NCI-H2227 treated with DMSO at 0.1 percent for 48 hours (cell line): ENCODE measurements at regions not wholly inside any gene's neighbourhood (a gene's known extent, or its start where the extent isn't known, plus 50 kb on each side); places are given as distances from the start of the nearest gene placed in this dataset.
"Not testable (repeated sequence)": the region's sequence is repeated elsewhere in the genome, so short reads cannot be mapped to it uniquely, and the experiment has no call there.

Experiments used
- DNase-seq: peaks from one replicate; lab custom pipeline; 2025; lab: John Stamatoyannopoulos, UW

- DNase-seq, result not testable (repeated sequence)
Observed at GRCh38 chr22:15772337-15772736, 82.5 kb downstream of the POTEH start.

- not testable (repeated sequence) for DNase-seq
Observed at GRCh38 chr22:15775118-15775517, 85.3 kb downstream of the POTEH start.

- DNase-seq, result peak; percentile 84
Observed at GRCh38 chr22:15775670-15776669, 86.1 kb downstream of the POTEH start.

GRCh38 chr22:15776727-15777126, 86.9 kb downstream of the POTEH start:
- DNase-seq, result not testable (repeated sequence)

GRCh38 chr22:15777150-15777549, 87.3 kb downstream of the POTEH start:
- DNase-seq, result not testable (repeated sequence)

GRCh38 chr22:15777557-15777956, 87.7 kb downstream of the POTEH start:
- DNase-seq, result not testable (repeated sequence)

- DNase-seq, result not testable (repeated sequence)
Observed at GRCh38 chr22:15778366-15778765, 88.5 kb downstream of the POTEH start.

- not testable (repeated sequence) for DNase-seq
Observed at GRCh38 chr22:15781652-15782051, 91.8 kb downstream of the POTEH start.

GRCh38 chr22:15782933-15783332, 93.1 kb downstream of the POTEH start:
- DNase-seq, result not testable (repeated sequence)

- DNase-seq, result not testable (repeated sequence)
Observed at GRCh38 chr22:15784383-15785085, 94.7 kb downstream of the POTEH start.

GRCh38 chr22:15786942-15787733, 97.3 kb downstream of the POTEH start:
- not testable (repeated sequence) for DNase-seq

- DNase-seq, result not testable (repeated sequence)
Observed at GRCh38 chr22:15791557-15791956, 101.7 kb downstream of the POTEH start.

- DNase-seq, result not testable (repeated sequence)
Observed at GRCh38 chr22:15799935-15800334, 110.1 kb downstream of the POTEH start.

- DNase-seq, result not testable (repeated sequence)
Observed at GRCh38 chr22:15811141-15811540, 121.3 kb downstream of the POTEH start.

- DNase-seq, result not testable (repeated sequence)
Observed at GRCh38 chr22:15815783-15816182, 126.0 kb downstream of the POTEH start.

- DNase-seq, result not testable (repeated sequence)
Observed at GRCh38 chr22:15816470-15816869, 126.6 kb downstream of the POTEH start.

GRCh38 chr22:15817264-15817663, 127.4 kb downstream of the POTEH start:
- not testable (repeated sequence) for DNase-seq

GRCh38 chr22:15819886-15820285, 130.1 kb downstream of the POTEH start:
- not testable (repeated sequence) for DNase-seq

GRCh38 chr22:15821088-15821487, 131.3 kb downstream of the POTEH start:
- DNase-seq, result not testable (repeated sequence)

GRCh38 chr22:15822001-15822400, 132.2 kb downstream of the POTEH start:
- not testable (repeated sequence) for DNase-seq

GRCh38 chr22:15823178-15823577, 133.4 kb downstream of the POTEH start:
- not testable (repeated sequence) for DNase-seq

- DNase-seq, result not testable (repeated sequence)
Observed at GRCh38 chr22:15832235-15832634, 142.4 kb downstream of the POTEH start.
